K562 (cell line): ENCODE measurements at regions not wholly inside any gene's neighbourhood (a gene's known extent, or its start where the extent isn't known, plus 50 kb on each side); places are given as distances from the start of the nearest gene placed in this dataset.

Experiments
- ATAC-seq: fragments of 200-7000 bp; cut with Tn5 transposase; 3 replicates; pipeline ENCODE4 v1.9.1; 2020; ENCODE audit warnings: moderate library complexity
- BruUV-seq: library from RNA; stranded (reverse); fragments of 400-500 nt; replicated peaks from 2 replicates; lab custom pipeline; 2021; lab: Mats Ljungman, UMichigan
- CTCF ChIA-PET: fragments of 300-600 bp; formaldehyde crosslinking; extraction: SDS; loops from one replicate; lab custom pipeline; 2021; ENCODE audit warnings: low intra/inter-chr PET ratio; lab: Yijun Ruan, JAX
- POLR2A ChIA-PET: fragments of 300-600, 350-650 bp; sonication (Branson Sonifier 250); formaldehyde crosslinking; extraction: SDS; loops from one replicate; lab custom pipeline; 2021; ENCODE audit warnings: antibody characterized with exemption, inconsistent platforms; lab: Yijun Ruan, JAX
- DNase-seq, 4 experiments: peaks; one replicate each; pipeline versions ENCODE4 v3.0.0 to v3.0.0-alpha.2; 2011 to 2018; ENCODE audit warnings: low spot score in 3 of 4, mixed read lengths in 3 of 4; ENCODE audit errors: extremely low read depth in 1 of 4
- FAIRE-seq: peaks from 2 replicates; lab custom pipeline; 2011; peaks lifted over from hg19 to GRCh38; lab: Jason Lieb, UNC
- H2AFZ ChIP-seq: 2 replicates; pipeline ENCODE4 v1.6.0; 2011; ENCODE audit warnings: low read depth, low read length, control low read depth, inconsistent platforms
- H3K27ac ChIP-seq: fragments of 200-600 bp; 3 replicates; pipeline ENCODE4 v1.8.0; 2011; ENCODE audit warnings: low read depth, mild to moderate bottlenecking, control low read depth, inconsistent platforms, low read length, moderate library complexity, mixed read lengths; ENCODE audit errors: extremely low read depth
- H3K27me3 ChIP-seq, 2 experiments: fragments of 300-600 bp in 1 of 2; 2 replicates in 1 of 2; 3 replicates in 1 of 2; pipeline versions ENCODE4 v1.6.0 to v1.8.0; 2011; ENCODE audit warnings: inconsistent platforms in 2 of 2, low read length in 2 of 2, mild to moderate bottlenecking in 1 of 2, mixed read lengths in 1 of 2, moderate library complexity in 1 of 2; ENCODE audit not compliant: control insufficient read depth in 2 of 2, insufficient read depth in 2 of 2
- H3K36me3 ChIP-seq: fragments of 300-600 bp; 3 replicates; pipeline ENCODE4 v1.8.0; 2011; ENCODE audit warnings: mild to moderate bottlenecking, low read length, inconsistent platforms; ENCODE audit not compliant: control insufficient read depth, insufficient read depth
- H3K4me1 ChIP-seq, 2 experiments: fragments of 200-600 bp in 1 of 2; replicated peaks in 1 of 2; 2 replicates in 1 of 2; 3 replicates in 1 of 2; pipeline versions ENCODE4 v1.5.1 to v1.8.0; 2011; ENCODE audit warnings: inconsistent platforms in 2 of 2, low read length in 2 of 2, mild to moderate bottlenecking in 1 of 2, mixed read lengths in 1 of 2, moderate library complexity in 1 of 2; ENCODE audit not compliant: control insufficient read depth in 2 of 2, insufficient read depth in 2 of 2
- H3K4me2 ChIP-seq: 2 replicates; pipeline ENCODE4 v1.6.1; 2011; ENCODE audit warnings: low read length, control low read depth, inconsistent platforms, mixed read lengths; ENCODE audit not compliant: insufficient read depth
- H3K4me3 ChIP-seq: fragments of 200-600 bp; sonication (generic), shearing (Covaris generic); 2 replicates; pipeline ENCODE4 v1.5.1; 2016; ENCODE audit warnings: control low read depth, inconsistent platforms
- H3K79me2 ChIP-seq: fragments of 200-600 bp; 3 replicates; pipeline ENCODE4 v1.8.0; 2011; ENCODE audit warnings: low read length, inconsistent platforms; ENCODE audit not compliant: control insufficient read depth, insufficient read depth
- H3K9ac ChIP-seq, 2 experiments: 2 replicates each; pipeline versions ENCODE4 v1.6.0 to v1.6.1; 2011; ENCODE audit warnings: low read depth in 2 of 2, low read length in 2 of 2, control low read depth in 1 of 2, inconsistent platforms in 1 of 2, mild to moderate bottlenecking in 1 of 2, mixed read lengths in 1 of 2; ENCODE audit not compliant: insufficient read depth in 1 of 2
- H3K9me1 ChIP-seq: one replicate; pipeline ENCODE4 v1.6.0; 2011; ENCODE audit warnings: inconsistent platforms, mild to moderate bottlenecking, low read length, moderate library complexity; ENCODE audit not compliant: control insufficient read depth, insufficient read depth
- H3K9me3 ChIP-seq: replicated peaks from 2 replicates; pipeline ENCODE4 v1.5.1; 2011; ENCODE audit warnings: low read depth, low read length, inconsistent platforms; ENCODE audit not compliant: control insufficient read depth, insufficient read depth
- H4K20me1 ChIP-seq: replicated peaks from 2 replicates; pipeline ENCODE4 v1.6.1; 2011; ENCODE audit warnings: low read length, inconsistent platforms, mixed read lengths; ENCODE audit not compliant: control insufficient read depth, insufficient read depth
- GTF2F1 ChIP-seq: IDR thresholded peaks from 2 replicates; pipeline ENCODE4 v1.6.1; 2011; ENCODE audit warnings: low read depth, low read length, improper control_type of control experiment
- HCFC1 ChIP-seq: IDR thresholded peaks from 2 replicates; pipeline ENCODE4 v1.6.1; 2012; ENCODE audit warnings: low read depth, low read length, improper control_type of control experiment
- NFYB ChIP-seq: IDR thresholded peaks from 2 replicates; pipeline ENCODE4 v1.6.1; 2011; ENCODE audit warnings: mild to moderate bottlenecking, moderate library complexity; ENCODE audit not compliant: insufficient read length; ENCODE audit errors: extremely low read depth
- SAFB2 ChIP-seq: fragments of 200-400 bp; formaldehyde crosslinking; IDR thresholded peaks from 2 replicates; pipeline ENCODE4 v1.6.1; 2018; ENCODE audit warnings: borderline replicate concordance, low read length, low read depth, moderate library complexity; ENCODE audit not compliant: severe bottlenecking
- ZNF133 ChIP-seq: fragments of 250-450 bp; sonication (Bioruptor Pico); IDR thresholded peaks from 2 replicates; pipeline ENCODE4 v1.4.0; 2020; ENCODE audit warnings: mild to moderate bottlenecking
- WGBS: fragments of 100-300 bp; shearing (Covaris generic); methylation state at CpG from one replicate; pipeline ENCODE4 v1.1.6; 2016; ENCODE audit warnings: low coverage, mixed read lengths; ENCODE audit not compliant: insufficient coverage; ENCODE audit errors: missing lambda C conversion rate; 5-methylcytosine and 5-hydroxymethylcytosine counted together
- in situ Hi-C: fragments of 300-500 bp; cut with MboI; formaldehyde crosslinking; loops from 4 replicates; pipeline ENCODE4 v1.15.0; 2018; ENCODE audit warnings: inconsistent platforms, mixed read lengths
- intact Hi-C: fragments of 100-400 bp; cut with micrococcal nuclease; formaldehyde crosslinking; loops from 2 replicates; pipeline ENCODE4 v1.14.2; 2022
- TF ChIP-seq, protein P1 (sequence below), 2 experiments: IDR thresholded peaks; 2 replicates each; pipeline ENCODE4 v1.6.1; 2012; ENCODE audit warnings: improper control_type of control experiment in 2 of 2, low read depth in 2 of 2, low read length in 2 of 2, borderline replicate concordance in 1 of 2
- TF ChIP-seq, protein P2 (sequence below), 2 experiments: fragments of 450-650 bp; IDR thresholded peaks; 2 replicates each; pipeline ENCODE4 v1.6.1; 2018; ENCODE audit warnings: mild to moderate bottlenecking in 2 of 2, low read depth in 1 of 2; ENCODE audit not compliant: partially characterized antibody in 2 of 2
- TF ChIP-seq, protein P3 (sequence below): fragments of 450-650 bp; IDR thresholded peaks from 2 replicates; pipeline ENCODE4 v1.6.1; 2018; ENCODE audit not compliant: partially characterized antibody

DNA sequence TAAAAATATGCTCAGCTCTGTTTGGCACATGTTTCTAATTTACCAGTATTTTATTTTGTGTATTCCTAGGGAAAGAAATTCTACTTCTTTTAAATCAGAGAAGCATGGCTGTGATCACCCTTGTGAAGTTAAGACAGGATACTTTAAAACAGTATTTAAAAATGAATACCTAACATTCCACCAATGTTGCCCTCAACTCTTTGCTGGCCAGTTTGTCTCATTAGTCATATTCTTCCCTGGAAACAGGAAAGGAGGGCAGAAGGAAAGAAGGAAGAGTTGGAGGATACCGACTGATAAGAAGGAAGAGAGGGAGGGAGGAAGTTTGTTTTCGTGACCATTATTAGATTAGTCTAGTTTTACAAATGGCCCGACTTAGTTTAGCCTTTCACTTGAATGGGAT is 137.4 kb downstream of the PLK2 start:
- WGBS, result 2% methylated on average over 3 of the region's 3 CpGs
- DNase-seq, result no peak
- no peak for FAIRE-seq

More for the DNA sequence above, 137.4 kb downstream of the PLK2 start:
- in situ Hi-C loops, result no loop called here
- Histone ChIP-seq H4K20me1 (no peaks in the 10 kb centered on the region), H3K79me2 (no peaks in the 10 kb centered on the region), H3K27ac (no peak overlapping the region), H3K4me2 (no peak overlapping the region), H2AFZ (no peak overlapping the region), H3K4me1 (no peaks in the 10 kb centered on the region), H3K27me3 (no peaks in the 10 kb centered on the region), H3K9me1 (no peaks in the 10 kb centered on the region), H3K9me3 (no peaks in the 10 kb centered on the region), H3K9ac (no peak overlapping the region), H3K36me3 (no peaks in the 10 kb centered on the region), H3K4me3 (no peak overlapping the region)
- intact Hi-C loops, result no loop called here
- TF ChIP-seq, protein P1, sequence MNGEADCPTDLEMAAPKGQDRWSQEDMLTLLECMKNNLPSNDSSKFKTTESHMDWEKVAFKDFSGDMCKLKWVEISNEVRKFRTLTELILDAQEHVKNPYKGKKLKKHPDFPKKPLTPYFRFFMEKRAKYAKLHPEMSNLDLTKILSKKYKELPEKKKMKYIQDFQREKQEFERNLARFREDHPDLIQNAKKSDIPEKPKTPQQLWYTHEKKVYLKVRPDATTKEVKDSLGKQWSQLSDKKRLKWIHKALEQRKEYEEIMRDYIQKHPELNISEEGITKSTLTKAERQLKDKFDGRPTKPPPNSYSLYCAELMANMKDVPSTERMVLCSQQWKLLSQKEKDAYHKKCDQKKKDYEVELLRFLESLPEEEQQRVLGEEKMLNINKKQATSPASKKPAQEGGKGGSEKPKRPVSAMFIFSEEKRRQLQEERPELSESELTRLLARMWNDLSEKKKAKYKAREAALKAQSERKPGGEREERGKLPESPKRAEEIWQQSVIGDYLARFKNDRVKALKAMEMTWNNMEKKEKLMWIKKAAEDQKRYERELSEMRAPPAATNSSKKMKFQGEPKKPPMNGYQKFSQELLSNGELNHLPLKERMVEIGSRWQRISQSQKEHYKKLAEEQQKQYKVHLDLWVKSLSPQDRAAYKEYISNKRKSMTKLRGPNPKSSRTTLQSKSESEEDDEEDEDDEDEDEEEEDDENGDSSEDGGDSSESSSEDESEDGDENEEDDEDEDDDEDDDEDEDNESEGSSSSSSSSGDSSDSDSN (IDR thresholded peaks at IDR 0.05; ENCODE audit: borderline replicate concordance in 1 of 2, low read depth in 2 of 2, low read length in 2 of 2), result no peak
- TF ChIP-seq ZNF133 (CRISPR knock-in tag) (no peak), HCFC1 (no peak), SAFB2 (no peak), GTF2F1 (no peak), NFYB (no peak)
- TF ChIP-seq, protein P2, sequence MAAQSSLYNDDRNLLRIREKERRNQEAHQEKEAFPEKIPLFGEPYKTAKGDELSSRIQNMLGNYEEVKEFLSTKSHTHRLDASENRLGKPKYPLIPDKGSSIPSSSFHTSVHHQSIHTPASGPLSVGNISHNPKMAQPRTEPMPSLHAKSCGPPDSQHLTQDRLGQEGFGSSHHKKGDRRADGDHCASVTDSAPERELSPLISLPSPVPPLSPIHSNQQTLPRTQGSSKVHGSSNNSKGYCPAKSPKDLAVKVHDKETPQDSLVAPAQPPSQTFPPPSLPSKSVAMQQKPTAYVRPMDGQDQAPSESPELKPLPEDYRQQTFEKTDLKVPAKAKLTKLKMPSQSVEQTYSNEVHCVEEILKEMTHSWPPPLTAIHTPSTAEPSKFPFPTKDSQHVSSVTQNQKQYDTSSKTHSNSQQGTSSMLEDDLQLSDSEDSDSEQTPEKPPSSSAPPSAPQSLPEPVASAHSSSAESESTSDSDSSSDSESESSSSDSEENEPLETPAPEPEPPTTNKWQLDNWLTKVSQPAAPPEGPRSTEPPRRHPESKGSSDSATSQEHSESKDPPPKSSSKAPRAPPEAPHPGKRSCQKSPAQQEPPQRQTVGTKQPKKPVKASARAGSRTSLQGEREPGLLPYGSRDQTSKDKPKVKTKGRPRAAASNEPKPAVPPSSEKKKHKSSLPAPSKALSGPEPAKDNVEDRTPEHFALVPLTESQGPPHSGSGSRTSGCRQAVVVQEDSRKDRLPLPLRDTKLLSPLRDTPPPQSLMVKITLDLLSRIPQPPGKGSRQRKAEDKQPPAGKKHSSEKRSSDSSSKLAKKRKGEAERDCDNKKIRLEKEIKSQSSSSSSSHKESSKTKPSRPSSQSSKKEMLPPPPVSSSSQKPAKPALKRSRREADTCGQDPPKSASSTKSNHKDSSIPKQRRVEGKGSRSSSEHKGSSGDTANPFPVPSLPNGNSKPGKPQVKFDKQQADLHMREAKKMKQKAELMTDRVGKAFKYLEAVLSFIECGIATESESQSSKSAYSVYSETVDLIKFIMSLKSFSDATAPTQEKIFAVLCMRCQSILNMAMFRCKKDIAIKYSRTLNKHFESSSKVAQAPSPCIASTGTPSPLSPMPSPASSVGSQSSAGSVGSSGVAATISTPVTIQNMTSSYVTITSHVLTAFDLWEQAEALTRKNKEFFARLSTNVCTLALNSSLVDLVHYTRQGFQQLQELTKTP (IDR thresholded peaks at IDR 0.05; ENCODE audit: low read depth in 1 of 2, partially characterized antibody in 2 of 2), result no peak
- TF ChIP-seq, protein P3, sequence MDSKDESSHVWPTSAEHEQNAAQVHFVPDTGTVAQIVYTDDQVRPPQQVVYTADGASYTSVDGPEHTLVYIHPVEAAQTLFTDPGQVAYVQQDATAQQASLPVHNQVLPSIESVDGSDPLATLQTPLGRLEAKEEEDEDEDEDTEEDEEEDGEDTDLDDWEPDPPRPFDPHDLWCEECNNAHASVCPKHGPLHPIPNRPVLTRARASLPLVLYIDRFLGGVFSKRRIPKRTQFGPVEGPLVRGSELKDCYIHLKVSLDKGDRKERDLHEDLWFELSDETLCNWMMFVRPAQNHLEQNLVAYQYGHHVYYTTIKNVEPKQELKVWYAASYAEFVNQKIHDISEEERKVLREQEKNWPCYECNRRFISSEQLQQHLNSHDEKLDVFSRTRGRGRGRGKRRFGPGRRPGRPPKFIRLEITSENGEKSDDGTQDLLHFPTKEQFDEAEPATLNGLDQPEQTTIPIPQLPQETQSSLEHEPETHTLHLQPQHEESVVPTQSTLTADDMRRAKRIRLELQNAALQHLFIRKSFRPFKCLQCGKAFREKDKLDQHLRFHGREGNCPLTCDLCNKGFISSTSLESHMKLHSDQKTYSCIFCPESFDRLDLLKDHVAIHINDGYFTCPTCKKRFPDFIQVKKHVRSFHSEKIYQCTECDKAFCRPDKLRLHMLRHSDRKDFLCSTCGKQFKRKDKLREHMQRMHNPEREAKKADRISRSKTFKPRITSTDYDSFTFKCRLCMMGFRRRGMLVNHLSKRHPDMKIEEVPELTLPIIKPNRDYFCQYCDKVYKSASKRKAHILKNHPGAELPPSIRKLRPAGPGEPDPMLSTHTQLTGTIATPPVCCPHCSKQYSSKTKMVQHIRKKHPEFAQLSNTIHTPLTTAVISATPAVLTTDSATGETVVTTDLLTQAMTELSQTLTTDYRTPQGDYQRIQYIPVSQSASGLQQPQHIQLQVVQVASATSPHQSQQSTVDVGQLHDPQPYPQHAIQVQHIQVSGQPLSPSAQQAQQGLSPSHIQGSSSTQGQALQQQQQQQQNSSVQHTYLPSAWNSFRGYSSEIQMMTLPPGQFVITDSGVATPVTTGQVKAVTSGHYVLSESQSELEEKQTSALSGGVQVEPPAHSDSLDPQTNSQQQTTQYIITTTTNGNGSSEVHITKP, result no peak
- POLR2A ChIA-PET, result no interaction called here
- CTCF ChIA-PET, result no interaction called here
- BruUV-seq, result no TSS peak
- no peak for ATAC-seq
